DND-41 (cell line): ENCODE measurements at regions not wholly inside any gene's neighbourhood (a gene's known extent, or its start where the extent isn't known, plus 50 kb on each side); places are given as distances from the start of the nearest gene placed in this dataset.

Source experiments
- ATAC-seq: fragments of 200-7000 bp; cut with Tn5 transposase; 3 replicates; pipeline ENCODE4 v1.9.1; 2021; ENCODE audit warnings: low read depth; ENCODE audit not compliant: insufficient read depth
- DNase-seq: peaks from one replicate; pipeline ENCODE4 v3.0.0-alpha.2; 2020
- H2AFZ ChIP-seq: 2 replicates; pipeline ENCODE4 v1.6.0; 2012; ENCODE audit warnings: low read depth, low read length
- H3K27ac ChIP-seq: 2 replicates; pipeline ENCODE4 v1.5.1; 2012; ENCODE audit warnings: low read length, inconsistent platforms
- H3K27me3 ChIP-seq: fragments of 200-600 bp; sonication (generic); 2 replicates; pipeline ENCODE4 v1.6.0; 2012; ENCODE audit warnings: low read length, mild to moderate bottlenecking, inconsistent platforms; ENCODE audit not compliant: insufficient read depth, poor library complexity
- H3K36me3 ChIP-seq: 2 replicates; pipeline ENCODE4 v1.5.1; 2012; ENCODE audit warnings: low read length, inconsistent platforms; ENCODE audit not compliant: insufficient read depth
- H3K4me1 ChIP-seq: 2 replicates; pipeline ENCODE4 v1.5.1; 2012; ENCODE audit warnings: mild to moderate bottlenecking, low read length; ENCODE audit not compliant: insufficient read depth
- H3K4me2 ChIP-seq: 2 replicates; pipeline ENCODE4 v1.6.0; 2012; ENCODE audit warnings: mild to moderate bottlenecking, moderate library complexity, low read length, inconsistent platforms; ENCODE audit not compliant: insufficient read depth
- H3K4me3 ChIP-seq, 2 experiments: fragments of 200-600 bp in 1 of 2; shearing (Covaris generic) in 1 of 2; 2 replicates each; pipeline ENCODE4 v1.5.1; 2012 to 2016; ENCODE audit warnings: inconsistent platforms in 2 of 2, low read length in 2 of 2, mild to moderate bottlenecking in 2 of 2, low read depth in 1 of 2, moderate library complexity in 1 of 2
- H3K79me2 ChIP-seq: 2 replicates; pipeline ENCODE4 v1.6.0; 2012; ENCODE audit warnings: low read length, inconsistent platforms; ENCODE audit not compliant: insufficient read depth
- H3K9ac ChIP-seq: 2 replicates; pipeline ENCODE4 v1.6.0; 2012; ENCODE audit warnings: low read depth, mild to moderate bottlenecking, inconsistent platforms, low read length, moderate library complexity
- H3K9me3 ChIP-seq: 2 replicates; pipeline ENCODE4 v1.5.1; 2012; ENCODE audit warnings: low read length, moderate library complexity, mild to moderate bottlenecking, inconsistent platforms; ENCODE audit not compliant: insufficient read depth, severe bottlenecking
- H4K20me1 ChIP-seq: 2 replicates; pipeline ENCODE4 v1.6.0; 2012; ENCODE audit warnings: low read length; ENCODE audit not compliant: insufficient read depth
- CTCF ChIP-seq: IDR thresholded peaks from 2 replicates; pipeline ENCODE4 v1.5.1; 2012; ENCODE audit warnings: borderline replicate concordance, low read length, moderate library complexity, mild to moderate bottlenecking; ENCODE audit not compliant: poor library complexity, severe bottlenecking; ENCODE audit errors: extremely low read depth
- EZH2 ChIP-seq: IDR thresholded peaks from 3 replicates; pipeline ENCODE4 v1.6.1; 2012; ENCODE audit warnings: borderline replicate concordance, low read depth, mild to moderate bottlenecking, moderate library complexity, low read length, inconsistent platforms; ENCODE audit not compliant: severe bottlenecking

DNA sequence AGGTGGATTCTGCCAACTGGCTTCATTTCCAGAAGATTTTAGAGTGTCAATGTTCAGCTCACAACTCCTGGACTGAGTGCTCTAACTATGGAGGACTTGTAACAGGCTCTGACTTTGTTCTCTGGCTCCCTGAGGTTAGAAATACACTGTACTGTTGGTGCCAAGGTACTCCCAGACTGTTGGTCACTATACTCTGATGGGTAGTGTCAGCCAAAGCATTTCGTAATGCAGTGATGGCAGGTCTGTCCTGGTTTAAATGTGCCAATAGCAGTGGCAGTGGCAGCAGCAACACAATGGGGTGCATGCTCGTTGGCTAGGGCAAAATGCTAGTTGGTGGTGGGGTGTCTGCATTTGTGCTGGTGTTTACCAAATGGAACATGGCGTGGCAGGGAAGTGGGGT is 472.2 kb downstream of the TDRD3 start:
- no peak for DNase-seq
- Histone ChIP-seq H3K79me2 (no peaks in the 10 kb centered on the region), H3K4me1 (no peaks in the 10 kb centered on the region), H3K4me3 (no peak overlapping the region), H3K27me3 (no peaks in the 10 kb centered on the region), H3K9me3 (no peaks in the 10 kb centered on the region), H3K9ac (no peak overlapping the region), H4K20me1 (no peaks in the 10 kb centered on the region), H3K4me2 (no peak overlapping the region), H2AFZ (no peak overlapping the region), H3K27ac (no peak overlapping the region), H3K36me3 (no peaks in the 10 kb centered on the region)
- no peak for ATAC-seq
- TF ChIP-seq CTCF = no peak
- TF ChIP-seq EZH2 = no peak

- Histone ChIP-seq H3K9me3 (no peaks in the 10 kb centered on the region), H3K27ac (no peak overlapping the region), H3K9ac (no peak overlapping the region), H2AFZ (no peak overlapping the region), H3K79me2 (no peaks in the 10 kb centered on the region), H4K20me1 (no peaks in the 10 kb centered on the region), H3K36me3 (no peaks in the 10 kb centered on the region), H3K27me3 (no peaks in the 10 kb centered on the region), H3K4me1 (no peaks in the 10 kb centered on the region), H3K4me3 (no peak overlapping the region), H3K4me2 (no peak overlapping the region)
- no peak for DNase-seq
- no peak for TF ChIP-seq CTCF
- TF ChIP-seq EZH2 = no peak
- ATAC-seq = no peak
Observed at GRCh38 chr13:60862036-60862435, 465.0 kb downstream of the TDRD3 start.

DNA sequence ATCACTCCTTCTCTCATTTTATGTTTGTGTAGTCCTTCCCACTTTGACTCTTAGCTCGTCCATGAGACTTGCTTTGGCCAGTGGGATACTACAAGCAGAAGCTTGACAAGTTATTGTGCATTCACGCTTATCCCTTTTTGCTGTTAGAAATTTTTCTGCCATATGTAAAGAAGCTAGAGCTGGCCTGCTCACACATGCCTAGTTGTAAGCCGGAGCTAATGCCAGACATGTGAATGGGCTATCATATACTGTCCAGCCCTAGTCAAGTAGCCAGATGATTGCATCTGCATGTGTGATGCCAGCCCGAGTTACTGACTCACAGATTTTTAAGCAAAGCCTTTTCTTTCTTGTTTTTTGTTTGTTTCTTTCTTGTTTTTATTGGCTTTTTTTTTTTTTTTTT is 460.7 kb downstream of the TDRD3 start:
- Histone ChIP-seq H3K4me2 (no peak overlapping the region), H3K27ac (no peak overlapping the region), H2AFZ (no peak overlapping the region), H3K4me1 (no peaks in the 10 kb centered on the region), H3K4me3 (no peak overlapping the region), H4K20me1 (no peaks in the 10 kb centered on the region), H3K9me3 (peaks cover 4% of the 10 kb centered on the region), H3K79me2 (no peaks in the 10 kb centered on the region), H3K36me3 (no peaks in the 10 kb centered on the region), H3K27me3 (no peaks in the 10 kb centered on the region), H3K9ac (no peak overlapping the region)
- ATAC-seq (no peak), DNase-seq (no peak)
- no peak for TF ChIP-seq CTCF
- no peak for TF ChIP-seq EZH2

GRCh38 chr13:60852886-60853285 is 455.9 kb downstream of the TDRD3 start:
- no peak for DNase-seq
- no peaks in the 10 kb centered on the region for H4K20me1 ChIP-seq
- no peak overlapping the region for H3K4me2 ChIP-seq
- H3K4me1 ChIP-seq = no peaks in the 10 kb centered on the region
- no peak overlapping the region for H3K27ac ChIP-seq
- no peaks in the 10 kb centered on the region for H3K36me3 ChIP-seq
- TF ChIP-seq EZH2 (no peak), CTCF (no peak)
- peaks cover 9% of the 10 kb centered on the region for H3K9me3 ChIP-seq
- H3K27me3 ChIP-seq = no peaks in the 10 kb centered on the region
- no peak overlapping the region for H3K9ac ChIP-seq
- H2AFZ ChIP-seq = no peak overlapping the region
- no peak overlapping the region for H3K4me3 ChIP-seq
- ATAC-seq = no peak
- H3K79me2 ChIP-seq = no peaks in the 10 kb centered on the region
